HCT116 (cell line): ENCODE measurements at regions not wholly inside any gene's neighbourhood (a gene's known extent, or its start where the extent isn't known, plus 50 kb on each side); places are given as distances from the start of the nearest gene placed in this dataset.

Experiments
- ATAC-seq: fragments of 200-7000 bp; cut with Tn5 transposase; 2 replicates; pipeline ENCODE4 v1.9.1; 2020; ENCODE audit warnings: mild to moderate bottlenecking, moderate library complexity
- BruUV-seq: library from RNA; stranded (reverse); fragments of 400-500 nt; replicated peaks from 2 replicates; lab custom pipeline; 2021; lab: Mats Ljungman, UMichigan
- CTCF ChIA-PET: fragments of 300-600 bp; sonication (Branson Sonifier 250); formaldehyde crosslinking; loops from one replicate; lab custom pipeline; 2021; ENCODE audit warnings: antibody characterized with exemption; lab: Charles Lee
- POLR2A ChIA-PET: fragments of 300-600, 350-600 bp; sonication (Branson Sonifier 250); formaldehyde crosslinking; loops from one replicate; lab custom pipeline; 2021; ENCODE audit warnings: antibody characterized with exemption; lab: Charles Lee
- RAD21 ChIA-PET, 2 experiments: fragments of 300-600 bp; sonication (Branson Sonifier 250); formaldehyde crosslinking; loops; one replicate each; lab custom pipeline; 2023; ENCODE audit warnings: low total read pairs in 2 of 2; ENCODE audit not compliant: uncharacterized antibody in 2 of 2, unreplicated experiment in 2 of 2, low non-redundant PET in 1 of 2; lab: Charles Lee
- DNase-seq: peaks from one replicate; pipeline ENCODE4 v3.0.0-alpha.2; 2010; ENCODE audit warnings: low read depth, low spot score
- H2AFZ ChIP-seq: fragments of 200-600 bp; shearing (Covaris generic), sonication (generic); 2 replicates; pipeline ENCODE4 v1.6.1; 2017; ENCODE audit warnings: low read depth, mixed run types, mixed read lengths, antibody characterized with exemption, low read length; ENCODE audit not compliant: poor library complexity, severe bottlenecking
- H3K27ac ChIP-seq: 2 replicates; pipeline ENCODE4 v1.5.1; 2012; ENCODE audit warnings: low read depth, low read length
- H3K27me3 ChIP-seq: fragments of 200-600 bp; sonication (generic); 2 replicates; pipeline ENCODE4 v1.6.1; 2016; ENCODE audit warnings: mixed run types, low read length, mixed read lengths; ENCODE audit not compliant: insufficient read depth
- H3K36me3 ChIP-seq, 2 experiments: fragments of 200-500 bp in 1 of 2; fragments of 200-600 bp in 1 of 2; sonication (Bioruptor generic) in 1 of 2; sonication (generic) in 1 of 2; 2 replicates each; pipeline versions ENCODE4 v1.5.1 to v1.6.1; 2014 to 2016; ENCODE audit warnings: low read length in 2 of 2, inconsistent platforms in 1 of 2, mixed read lengths in 1 of 2, mixed run types in 1 of 2; ENCODE audit not compliant: insufficient read depth in 2 of 2, control insufficient read depth in 1 of 2
- H3K4me1 ChIP-seq, 2 experiments: fragments of 200-600 bp in 1 of 2; sonication (generic) in 1 of 2; 2 replicates each; pipeline versions ENCODE4 v1.5.1 to v1.6.1; 2012 to 2017; ENCODE audit warnings: low read length in 2 of 2, inconsistent platforms in 1 of 2, mild to moderate bottlenecking in 1 of 2, mixed read lengths in 1 of 2, mixed run types in 1 of 2, moderate library complexity in 1 of 2; ENCODE audit not compliant: insufficient read depth in 2 of 2, control insufficient read depth in 1 of 2
- H3K4me2 ChIP-seq: fragments of 200-600 bp; sonication (generic); 2 replicates; pipeline ENCODE4 v1.6.1; 2017; ENCODE audit warnings: mixed run types, low read length, mixed read lengths
- H3K4me3 ChIP-seq, 2 experiments: fragments of 200-600 bp in 1 of 2; sonication (generic) in 1 of 2; replicated peaks in 1 of 2; 2 replicates each; pipeline ENCODE4 v1.5.1; 2011 to 2016; ENCODE audit warnings: low read length in 2 of 2, control low read depth in 1 of 2, low read depth in 1 of 2, mild to moderate bottlenecking in 1 of 2, mixed read lengths in 1 of 2, mixed run types in 1 of 2
- H3K79me2 ChIP-seq: fragments of 200-600 bp; sonication (generic); 2 replicates; pipeline ENCODE4 v1.6.1; 2017; ENCODE audit warnings: mild to moderate bottlenecking, mixed run types, low read length, moderate library complexity, mixed read lengths; ENCODE audit not compliant: insufficient read depth
- H3K9ac ChIP-seq: fragments of 200-600 bp; sonication (generic); 2 replicates; pipeline ENCODE4 v1.6.1; 2016; ENCODE audit warnings: low read length, mixed read lengths
- H3K9me2 ChIP-seq: fragments of 200-600 bp; sonication (generic), shearing (Covaris generic); 2 replicates; pipeline ENCODE4 v1.6.1; 2017; ENCODE audit warnings: mixed run types, mild to moderate bottlenecking, moderate library complexity; ENCODE audit not compliant: insufficient read depth
- H3K9me3 ChIP-seq, 2 experiments: fragments of 200-500 bp in 1 of 2; fragments of 200-600 bp in 1 of 2; sonication (Bioruptor generic) in 1 of 2; sonication (generic) in 1 of 2; 2 replicates each; pipeline ENCODE4 v1.6.1; 2014 to 2017; ENCODE audit warnings: low read length in 2 of 2, mixed read lengths in 2 of 2, inconsistent platforms in 1 of 2, low read depth in 1 of 2, mild to moderate bottlenecking in 1 of 2, mixed run types in 1 of 2, moderate library complexity in 1 of 2; ENCODE audit not compliant: control insufficient read depth in 1 of 2, insufficient read depth in 1 of 2
- H4K20me1 ChIP-seq: fragments of 200-600 bp; sonication (generic), shearing (Covaris generic); 2 replicates; pipeline ENCODE4 v1.6.1; 2017; ENCODE audit warnings: mixed run types, mild to moderate bottlenecking, moderate library complexity; ENCODE audit not compliant: insufficient read depth
- ATF3 ChIP-seq: IDR thresholded peaks from 2 replicates; pipeline ENCODE4 v1.6.1; 2012
- CBX3 ChIP-seq: IDR thresholded peaks from 2 replicates; pipeline ENCODE4 v1.6.1; 2012; ENCODE audit warnings: low read depth
- CEBPB ChIP-seq: IDR thresholded peaks from 2 replicates; pipeline ENCODE4 v1.6.1; 2012; ENCODE audit warnings: low read depth
- CTCF ChIP-seq, 3 experiments: fragments of 200-600 bp in 1 of 3; sonication (generic) in 1 of 3; IDR thresholded peaks in 2 of 3; conservative IDR thresholded peaks in 1 of 3; 2 replicates each; pipeline ENCODE4 v1.5.1; 2012 to 2017; ENCODE audit warnings: low read depth in 2 of 3, low read length in 2 of 3, antibody characterized with exemption in 1 of 3, borderline replicate concordance in 1 of 3, control low read depth in 1 of 3, mild to moderate bottlenecking in 1 of 3, mixed read lengths in 1 of 3, mixed run types in 1 of 3, moderate library complexity in 1 of 3; ENCODE audit not compliant: insufficient read depth in 1 of 3
- ELF1 ChIP-seq: IDR thresholded peaks from 2 replicates; pipeline ENCODE4 v1.6.1; 2012; ENCODE audit warnings: low read depth, borderline replicate concordance
- EZH2 ChIP-seq: fragments of 200-600 bp; sonication (generic); IDR thresholded peaks from 2 replicates; pipeline ENCODE4 v1.6.1; 2017; ENCODE audit warnings: antibody characterized with exemption, mixed run types
- FOSL1 ChIP-seq: IDR thresholded peaks from 2 replicates; pipeline ENCODE4 v1.6.1; 2012; ENCODE audit warnings: low read depth
- JUND ChIP-seq: IDR thresholded peaks from 2 replicates; pipeline ENCODE4 v1.6.1; 2012
- POLR2A ChIP-seq: IDR thresholded peaks from 2 replicates; pipeline ENCODE4 v1.7.0; 2011; ENCODE audit warnings: borderline replicate concordance; ENCODE audit not compliant: insufficient read depth, insufficient read length; ENCODE audit errors: extremely low read depth
- RAD21 ChIP-seq: IDR thresholded peaks from 2 replicates; pipeline ENCODE4 v1.6.1; 2012; ENCODE audit warnings: low read depth, mild to moderate bottlenecking
- SIN3A ChIP-seq: IDR thresholded peaks from 2 replicates; pipeline ENCODE4 v1.6.1; 2012; ENCODE audit warnings: low read depth
- SP1 ChIP-seq: IDR thresholded peaks from 2 replicates; pipeline ENCODE4 v1.6.1; 2012; ENCODE audit warnings: low read depth
- SRF ChIP-seq: IDR thresholded peaks from 2 replicates; pipeline ENCODE4 v1.6.1; 2012; ENCODE audit warnings: low read depth
- TCF7L2 ChIP-seq: IDR thresholded peaks from 2 replicates; pipeline ENCODE4 v1.7.0; 2011; ENCODE audit warnings: borderline replicate concordance, inconsistent platforms; ENCODE audit not compliant: insufficient read depth, insufficient read length; ENCODE audit errors: extremely low read depth
- ZFX ChIP-seq: fragments of 450-650 bp; IDR thresholded peaks from 2 replicates; pipeline ENCODE4 v1.6.1; 2017
- intact Hi-C: fragments of 100-400 bp; cut with micrococcal nuclease; formaldehyde crosslinking; loops from 2 replicates; pipeline ENCODE4 v1.10.0; 2022
- TF ChIP-seq, protein P1 (sequence below): IDR thresholded peaks from 2 replicates; pipeline ENCODE4 v1.6.1; 2012
- TF ChIP-seq, protein P2 (sequence below): IDR thresholded peaks from 2 replicates; pipeline ENCODE4 v1.6.1; 2011; ENCODE audit warnings: mild to moderate bottlenecking, low read length, moderate library complexity; ENCODE audit not compliant: insufficient replicate concordance; ENCODE audit errors: extremely low read depth

DNA sequence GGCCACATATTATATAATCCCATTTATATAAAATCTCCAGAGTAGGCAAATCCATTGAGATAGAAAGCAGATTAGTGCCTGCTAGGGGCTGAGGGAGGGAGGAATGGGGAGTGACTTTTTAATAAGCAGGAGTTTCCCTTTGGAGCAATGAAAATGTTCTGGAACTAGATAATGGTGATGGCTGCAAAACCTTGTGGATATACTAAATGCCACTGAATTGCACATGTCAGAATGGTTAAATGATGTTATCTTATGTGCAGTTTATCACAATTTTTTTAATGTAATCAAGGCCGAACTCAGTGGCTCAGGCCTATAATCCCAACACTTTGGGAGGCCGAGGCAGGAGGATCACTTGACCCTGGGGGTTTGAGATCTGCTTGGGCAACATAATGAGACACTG, 145.5 kb upstream of the AUTS2 start:
- CTCF ChIA-PET = no interaction called here
- Histone ChIP-seq H3K27me3 (no peaks in the 10 kb centered on the region), H3K9ac (no peak overlapping the region), H3K36me3 (no peaks in the 10 kb centered on the region), H3K9me2 (no peaks in the 10 kb centered on the region), H3K27ac (no peak overlapping the region), H4K20me1 (no peaks in the 10 kb centered on the region), H2AFZ (no peak overlapping the region), H3K4me3 (no peak overlapping the region), H3K79me2 (no peaks in the 10 kb centered on the region), H3K4me2 (no peak overlapping the region), H3K9me3 (peaks cover 5 to 12% of the 10 kb centered on the region in 2 experiments; a peak in 2 of 4 replicates), H3K4me1 (no peaks in the 10 kb centered on the region)
- BruUV-seq = no TSS peak
- no peak for ATAC-seq
- RAD21 ChIA-PET = no interaction called here
- intact Hi-C loops = no loop called here
- DNase-seq = no peak
- TF ChIP-seq, protein P1, sequence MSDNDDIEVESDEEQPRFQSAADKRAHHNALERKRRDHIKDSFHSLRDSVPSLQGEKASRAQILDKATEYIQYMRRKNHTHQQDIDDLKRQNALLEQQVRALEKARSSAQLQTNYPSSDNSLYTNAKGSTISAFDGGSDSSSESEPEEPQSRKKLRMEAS = no peak
- TF ChIP-seq SP1 (no peak), ZFX (no peak), ELF1 (no peak), EZH2 (no peak), SRF (no peak), FOSL1 (no peak), ATF3 (no peak), CTCF (IDR thresholded peaks at IDR 0.05 in 2 of 3, conservative IDR thresholded peaks at IDR 0.05 in 1 of 3; ENCODE audit: borderline replicate concordance in 1 of 3, insufficient read depth in 1 of 3, low read depth in 2 of 3, low read length in 2 of 3) (no peak), CEBPB (no peak), JUND (no peak), RAD21 (no peak), SIN3A (no peak), CBX3 (no peak), POLR2A (no peak), TCF7L2 (no peak)
- TF ChIP-seq, protein P2, sequence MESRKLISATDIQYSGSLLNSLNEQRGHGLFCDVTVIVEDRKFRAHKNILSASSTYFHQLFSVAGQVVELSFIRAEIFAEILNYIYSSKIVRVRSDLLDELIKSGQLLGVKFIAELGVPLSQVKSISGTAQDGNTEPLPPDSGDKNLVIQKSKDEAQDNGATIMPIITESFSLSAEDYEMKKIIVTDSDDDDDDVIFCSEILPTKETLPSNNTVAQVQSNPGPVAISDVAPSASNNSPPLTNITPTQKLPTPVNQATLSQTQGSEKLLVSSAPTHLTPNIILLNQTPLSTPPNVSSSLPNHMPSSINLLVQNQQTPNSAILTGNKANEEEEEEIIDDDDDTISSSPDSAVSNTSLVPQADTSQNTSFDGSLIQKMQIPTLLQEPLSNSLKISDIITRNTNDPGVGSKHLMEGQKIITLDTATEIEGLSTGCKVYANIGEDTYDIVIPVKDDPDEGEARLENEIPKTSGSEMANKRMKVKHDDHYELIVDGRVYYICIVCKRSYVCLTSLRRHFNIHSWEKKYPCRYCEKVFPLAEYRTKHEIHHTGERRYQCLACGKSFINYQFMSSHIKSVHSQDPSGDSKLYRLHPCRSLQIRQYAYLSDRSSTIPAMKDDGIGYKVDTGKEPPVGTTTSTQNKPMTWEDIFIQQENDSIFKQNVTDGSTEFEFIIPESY = no peak
- POLR2A ChIA-PET = no interaction called here
